HG02623 (cell line): ENCODE measurements at regions not wholly inside any gene's neighbourhood (a gene's known extent, or its start where the extent isn't known, plus 50 kb on each side); places are given as distances from the start of the nearest gene placed in this dataset.

Experiments
- ATAC-seq: cut with Tn5 transposase; IDR thresholded peaks from one replicate; pipeline ENCODE4 v1.9.1; 2021; ENCODE audit warnings: moderate library complexity; ENCODE audit not compliant: unreplicated experiment

DNA sequence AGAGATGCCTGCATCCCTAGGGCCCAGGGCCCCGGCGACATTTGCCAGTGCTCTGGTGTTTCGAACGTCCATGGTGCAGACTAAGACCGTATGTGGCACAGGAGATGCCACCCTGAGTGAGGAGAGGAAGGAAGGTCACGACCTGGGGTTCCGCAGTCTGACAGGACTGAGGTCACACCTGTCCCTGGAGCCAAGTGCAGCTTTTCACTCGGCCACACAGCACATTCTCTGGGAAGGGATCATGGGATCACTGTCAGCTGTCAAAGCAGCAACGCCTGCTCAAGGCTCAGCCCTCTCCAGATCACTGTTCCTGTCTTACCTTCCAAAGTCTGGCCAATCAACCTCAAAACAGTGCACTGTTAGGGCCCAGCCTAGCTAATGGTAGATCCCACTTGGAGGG, 243.6 kb downstream of the SIPA1L2 start:
- ATAC-seq: no peak

GRCh38 chr1:232385221-232385620, 244.7 kb downstream of the SIPA1L2 start:
- no peak for ATAC-seq

DNA sequence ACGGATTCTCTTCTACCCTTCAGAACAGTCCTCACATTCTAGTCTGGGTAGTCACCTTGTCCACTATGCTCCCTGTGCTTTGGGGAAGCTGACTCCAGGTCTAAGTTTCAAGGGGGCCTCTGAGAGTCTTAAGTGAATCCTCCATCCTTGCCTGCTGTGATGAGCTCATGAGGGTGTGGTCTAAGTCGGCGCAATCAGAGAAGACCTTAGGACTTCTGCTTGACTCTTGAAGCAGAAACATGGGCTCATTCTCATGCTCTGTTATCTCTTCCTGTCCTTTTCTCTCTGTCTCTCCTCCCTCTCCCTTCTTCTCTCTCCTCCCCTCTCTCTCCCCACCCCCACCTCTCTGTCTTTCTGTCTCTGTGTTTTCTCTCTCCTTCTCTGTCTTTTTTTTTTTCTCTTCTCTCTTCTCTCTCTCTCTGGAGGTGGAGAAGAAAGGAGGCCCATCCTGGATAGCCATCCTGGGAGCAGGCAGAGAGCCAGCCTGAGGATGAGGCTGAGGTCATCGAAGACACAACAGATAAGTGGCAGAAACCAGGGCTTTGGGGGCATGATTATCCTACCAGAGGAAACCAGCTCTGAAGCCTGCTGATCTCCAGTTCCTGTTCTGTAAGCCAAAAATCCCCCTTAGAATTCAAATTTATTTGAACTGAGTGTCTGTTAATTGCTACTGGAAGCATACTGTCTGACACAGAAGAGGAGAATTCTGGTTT, 245.6 kb downstream of the SIPA1L2 start:
- ATAC-seq: no peak

DNA sequence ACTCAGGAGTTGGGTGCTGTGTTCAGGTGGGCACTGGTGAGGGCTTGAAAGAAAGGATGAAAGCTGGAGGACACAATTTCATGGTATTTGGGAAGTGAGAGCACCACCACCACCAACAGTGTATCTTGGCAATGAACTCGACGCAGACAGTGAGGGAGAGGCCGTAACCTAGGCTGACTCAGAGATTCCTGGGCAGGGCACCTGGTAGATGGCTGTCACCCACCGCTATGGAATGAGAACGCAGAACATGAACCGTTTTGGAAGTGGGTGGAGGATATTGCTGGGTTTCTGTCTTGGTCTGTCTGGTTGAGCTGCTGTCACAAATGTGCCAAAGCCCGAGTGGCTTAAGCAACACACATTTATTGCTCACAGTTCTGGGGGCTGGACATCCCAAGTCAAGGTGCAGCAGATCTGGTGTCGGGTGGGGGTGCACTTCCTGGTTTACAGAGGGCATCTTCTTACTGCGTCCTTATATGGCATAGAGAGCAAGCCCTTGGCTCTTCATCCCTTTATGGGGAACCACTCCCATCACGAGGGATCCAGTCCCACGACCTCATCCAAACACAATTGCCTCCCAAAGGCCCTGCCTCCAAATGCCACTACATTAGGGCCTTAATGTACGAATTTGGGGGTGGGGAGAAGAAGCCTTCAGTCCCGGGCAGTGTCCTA, 246.3 kb downstream of the SIPA1L2 start:
- ATAC-seq: no peak

GRCh38 chr1:232382671-232383070, 247.3 kb downstream of the SIPA1L2 start:
- no peak for ATAC-seq

GRCh38 chr1:232381394-232382100, 248.4 kb downstream of the SIPA1L2 start:
- ATAC-seq: no peak

DNA sequence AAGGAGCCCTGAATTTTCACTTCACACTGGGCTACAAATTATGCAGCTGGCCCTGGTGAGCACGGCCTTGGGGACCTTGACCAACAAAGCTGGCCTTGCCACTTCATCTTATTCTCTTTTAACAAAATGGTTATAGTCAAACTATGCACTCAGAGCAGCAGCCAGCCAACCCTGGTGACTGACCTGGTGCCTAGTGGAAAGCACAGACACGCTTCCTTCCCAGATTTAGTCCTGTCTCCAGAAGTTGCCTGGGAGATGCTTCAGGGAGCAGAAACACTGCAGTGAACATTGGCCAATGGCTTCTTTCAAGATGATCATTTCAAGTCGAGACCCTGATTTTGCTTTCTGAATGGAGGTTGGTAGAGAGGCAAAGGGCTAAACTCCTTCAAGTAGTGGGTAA, 249.3 kb downstream of the SIPA1L2 start:
- ATAC-seq: no peak

- no peak for ATAC-seq
Measured at GRCh38 chr1:232380131-232380530, 249.8 kb downstream of the SIPA1L2 start.

GRCh38 chr1:232379063-232379434, 250.9 kb downstream of the SIPA1L2 start:
- ATAC-seq: no peak

- ATAC-seq: no peak
Measured at GRCh38 chr1:232378266-232379062, 251.5 kb downstream of the SIPA1L2 start.

- ATAC-seq: no peak
Measured at GRCh38 chr1:232377494-232377770, 252.5 kb downstream of the SIPA1L2 start.

DNA sequence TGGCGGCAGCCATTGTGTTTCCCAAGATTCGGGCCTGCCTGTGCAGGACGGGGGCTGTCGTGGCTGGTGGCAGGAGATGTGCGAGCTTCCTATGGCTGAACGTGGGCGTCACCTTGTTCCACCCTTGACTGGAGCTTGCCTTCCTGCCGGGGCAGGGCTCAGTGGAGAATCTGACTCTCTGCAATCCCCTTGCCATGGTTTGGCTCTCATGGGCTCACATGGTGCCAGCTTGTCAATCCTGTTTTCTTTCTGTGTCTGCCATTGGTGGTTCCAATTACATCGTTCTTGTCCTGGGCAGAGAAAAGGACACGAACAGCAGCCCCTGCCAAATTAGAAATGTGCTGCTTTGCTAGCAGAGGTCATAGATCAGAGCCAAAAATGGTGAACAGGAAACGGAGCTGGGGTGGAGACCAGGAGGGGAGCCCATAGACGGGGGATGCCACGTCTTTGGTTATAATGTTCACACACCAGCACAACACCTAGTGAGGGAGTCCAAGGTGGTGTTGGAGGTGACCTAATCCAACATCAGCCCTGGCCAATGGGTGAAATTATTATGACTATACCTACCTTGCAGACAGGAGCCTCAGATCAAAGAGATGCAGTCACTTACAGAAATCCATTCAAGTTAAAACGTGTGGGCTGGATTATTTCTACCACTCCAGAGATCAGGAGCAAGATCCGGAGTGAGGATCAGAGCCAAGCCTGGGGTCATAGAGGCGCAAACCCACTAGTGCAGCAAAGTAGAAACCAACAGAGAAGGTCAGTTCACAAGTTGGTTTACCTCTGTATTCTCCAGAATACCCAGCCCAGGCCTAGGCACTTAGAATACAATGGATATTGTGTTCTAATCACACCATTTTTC, 253.1 kb downstream of the SIPA1L2 start:
- no peak for ATAC-seq

DNA sequence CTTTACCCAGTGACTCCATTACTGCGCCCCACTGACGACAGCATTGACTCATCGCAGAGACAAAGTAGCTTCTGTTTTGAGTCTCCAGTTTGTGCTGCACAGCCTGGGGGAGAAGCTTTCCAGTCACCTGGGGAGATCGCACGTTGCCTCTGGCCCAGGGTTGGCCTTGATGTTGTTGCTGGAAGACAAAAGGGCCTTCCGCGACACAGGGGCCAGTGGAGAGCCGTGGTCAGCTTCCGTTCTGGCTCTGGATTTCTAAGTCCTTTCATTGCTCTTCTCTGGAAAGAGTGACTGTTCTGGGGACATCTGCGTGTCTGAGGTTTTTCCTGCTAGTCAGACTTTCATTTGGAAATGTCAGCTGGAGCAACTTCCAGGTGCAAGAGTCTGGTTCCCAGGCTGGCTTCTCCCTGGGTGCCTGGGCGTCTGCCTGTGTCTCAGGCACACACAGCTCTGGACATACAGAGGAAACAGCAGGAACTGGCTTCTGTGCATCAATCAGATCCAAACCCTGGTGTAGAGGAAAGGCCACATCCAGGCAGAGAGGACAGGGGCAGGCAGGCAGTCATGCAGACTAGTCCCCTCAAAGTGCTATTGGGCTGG, 257.0 kb downstream of the SIPA1L2 start:
- no peak for ATAC-seq

GRCh38 chr1:232372431-232372830, 257.5 kb downstream of the SIPA1L2 start:
- no peak for ATAC-seq

DNA sequence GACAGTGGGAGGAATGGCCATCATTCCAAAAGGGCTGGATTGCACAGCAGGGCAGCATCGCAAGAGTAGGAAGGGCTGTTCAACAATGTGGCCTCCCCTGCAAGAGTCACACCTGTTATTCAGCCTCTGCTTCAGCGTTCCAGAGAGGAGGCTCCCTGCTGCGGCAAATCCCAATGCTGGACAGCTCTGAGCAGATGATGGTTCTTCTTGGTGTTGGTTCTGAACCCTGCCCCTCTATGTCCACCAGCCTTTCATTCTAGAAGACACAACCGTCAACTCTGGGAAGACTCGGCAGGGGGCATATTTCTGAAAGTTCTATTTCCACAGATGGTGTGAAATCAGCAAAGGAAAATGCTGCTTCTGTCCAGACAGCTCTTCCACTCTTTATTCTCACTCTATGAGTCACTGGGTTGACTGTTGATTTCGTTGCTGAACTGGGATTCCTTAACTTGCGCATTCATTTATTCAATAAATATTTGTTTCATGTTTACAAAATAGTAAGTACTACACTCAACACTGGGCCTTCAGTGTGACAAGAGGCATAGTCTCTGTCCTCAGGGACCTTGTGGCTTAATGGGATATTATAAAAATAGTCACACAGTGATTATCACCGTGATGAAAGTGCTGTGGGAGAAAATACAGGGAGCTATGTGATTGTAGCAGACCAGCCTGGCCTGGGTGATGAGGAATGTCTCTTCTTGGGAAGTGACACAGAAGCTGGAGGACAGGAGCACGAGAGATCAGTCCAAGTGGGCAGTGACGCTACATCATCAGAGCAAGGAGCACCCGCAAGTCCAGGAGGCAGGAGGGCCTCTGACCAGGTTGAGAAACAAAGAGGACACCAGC, 260.3 kb downstream of the SIPA1L2 start:
- ATAC-seq: no peak

- ATAC-seq: no peak
Measured at GRCh38 chr1:232368821-232369321, 261.1 kb downstream of the SIPA1L2 start.

- ATAC-seq: no peak
Measured at GRCh38 chr1:232367293-232367692, 262.6 kb downstream of the SIPA1L2 start.

- ATAC-seq: no peak
Measured at GRCh38 chr1:232364654-232365382, 265.1 kb downstream of the SIPA1L2 start.
